Left cardiac atrium (tissue), 4 donors: ENCODE measurements at regions not wholly inside any gene's neighbourhood (a gene's known extent, or its start where the extent isn't known, plus 50 kb on each side); places are given as distances from the start of the nearest gene placed in this dataset.
A peak's percentile ranks its signal among the peaks of the same experiment; 100 is the strongest.
"Not testable (repeated sequence)": the region's sequence is repeated elsewhere in the genome, so short reads cannot be mapped to it uniquely, and the experiment has no call there.

Experiments used
- ATAC-seq, 2 donors: fragments of 200-7000 bp; cut with Tn5 transposase; one replicate each; pipeline ENCODE4 v1.9.1; 2020; ENCODE audit warnings: mild to moderate bottlenecking in 2 of 2, moderate library complexity in 2 of 2
- DNase-seq: peaks from one replicate; pipeline ENCODE4 v3.0.0-alpha.2; 2020
- intact Hi-C, 2 donors: fragments of 100-400 bp; cut with DNase I; formaldehyde crosslinking; loops; one replicate each; pipeline versions ENCODE4 v1.14.1 to v1.15.1; 2022 to 2023
- donor health status: DM: no; HTN: yes; CAD: no.
- donor health status: DM: no; HTN: yes; CAD: no; lungs with severe emphysema.
- donor health status: DM: yes; HTN: yes; CAD: no.
- donor health status: Dilated cardiomyopathy.

DNA sequence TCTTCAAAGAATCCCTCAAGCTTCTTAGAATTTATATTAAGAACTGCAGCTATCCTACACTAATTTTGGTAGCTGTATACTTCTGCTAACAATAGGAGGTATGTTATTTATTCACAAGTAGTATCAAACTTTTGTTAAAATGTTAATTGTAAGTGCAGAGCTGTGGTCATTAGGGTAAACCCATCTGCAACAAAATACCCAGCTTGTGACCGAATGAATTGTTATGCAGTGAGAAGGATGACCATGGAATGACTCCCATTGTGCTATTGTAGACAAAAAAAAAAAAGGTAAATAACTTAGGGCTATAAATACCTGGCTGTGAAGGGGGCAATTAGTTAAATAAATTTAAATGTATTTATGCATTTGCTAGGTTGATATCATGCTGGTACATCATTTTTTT, 186.1 kb downstream of the ADCYAP1 start:
- ATAC-seq (no peak), DNase-seq (no peak)
- intact Hi-C loops = no loop called here

- intact Hi-C loops = no loop called here
- DNase-seq = no peak
- no peak for ATAC-seq
Measured at GRCh38 chr18:1092228-1092627, 187.6 kb downstream of the ADCYAP1 start.

GRCh38 chr18:1094409-1094808, 189.7 kb downstream of the ADCYAP1 start:
- intact Hi-C loops = no loop called here
- ATAC-seq (no peak), DNase-seq (no peak)

DNA sequence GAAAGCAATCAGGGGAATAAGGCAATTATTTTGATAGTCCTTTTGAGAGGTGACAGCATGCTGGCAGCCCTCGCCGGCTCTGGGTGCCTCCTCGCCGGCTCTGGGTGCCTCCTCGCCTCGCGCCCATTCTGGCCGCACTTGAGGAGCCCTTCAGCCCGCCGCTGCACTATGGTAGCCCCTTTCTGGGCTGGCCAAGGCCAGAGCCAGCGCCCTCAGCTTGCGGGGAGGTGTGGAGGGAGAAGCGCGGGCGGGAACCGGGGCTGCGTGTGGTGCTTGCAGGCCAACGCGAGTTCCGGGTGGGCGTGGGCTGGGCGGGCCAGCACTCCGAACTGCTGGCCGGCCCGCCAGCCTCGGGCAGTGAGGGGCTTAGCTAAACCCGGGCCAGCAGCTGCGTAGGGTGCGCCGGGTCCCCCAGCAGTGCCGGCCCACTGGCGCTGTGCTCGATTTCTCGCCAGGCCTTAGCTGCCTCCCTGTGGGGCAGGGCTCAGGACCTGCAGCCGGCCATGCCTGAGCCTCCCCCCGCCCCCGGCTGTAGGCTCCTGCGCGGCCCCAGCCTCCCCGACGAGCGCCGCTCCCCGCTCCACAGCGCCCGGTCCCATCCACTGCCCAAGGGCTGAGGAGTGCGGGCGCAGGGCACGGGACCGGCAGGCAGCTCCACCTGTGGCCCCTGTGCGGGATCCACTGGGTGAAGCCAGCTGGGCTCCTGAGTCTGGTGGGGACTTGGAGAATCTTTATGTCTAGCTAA, 193.5 kb downstream of the ADCYAP1 start:
- intact Hi-C loops, ATAC-seq, DNase-seq: not testable (repeated sequence)

- DNase-seq = no peak
- no peak for ATAC-seq
- intact Hi-C loops = no loop called here
Measured at GRCh38 chr18:1102848-1103247, 198.2 kb downstream of the ADCYAP1 start.

DNA sequence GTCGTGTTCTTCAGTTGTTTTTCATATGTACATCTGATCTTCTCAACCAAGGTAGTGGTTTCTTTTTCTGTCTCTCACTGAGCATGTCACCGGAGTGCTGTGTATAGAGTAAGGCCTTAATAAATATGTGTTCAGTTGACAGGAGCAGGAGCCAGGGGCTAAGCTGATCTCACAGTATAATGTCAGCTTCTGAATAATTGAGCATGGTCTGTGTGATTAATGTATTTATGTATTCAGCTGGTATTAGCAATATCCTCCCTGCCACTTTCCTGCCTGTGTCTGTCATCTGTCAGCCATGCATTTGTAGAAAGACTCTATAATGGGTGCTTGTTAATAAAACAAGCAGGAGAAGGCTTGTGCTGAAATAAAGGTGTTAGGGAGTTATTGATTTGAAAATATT, 198.9 kb downstream of the ADCYAP1 start:
- no peak for DNase-seq
- ATAC-seq = no peak
- intact Hi-C loops = no loop called here

DNA sequence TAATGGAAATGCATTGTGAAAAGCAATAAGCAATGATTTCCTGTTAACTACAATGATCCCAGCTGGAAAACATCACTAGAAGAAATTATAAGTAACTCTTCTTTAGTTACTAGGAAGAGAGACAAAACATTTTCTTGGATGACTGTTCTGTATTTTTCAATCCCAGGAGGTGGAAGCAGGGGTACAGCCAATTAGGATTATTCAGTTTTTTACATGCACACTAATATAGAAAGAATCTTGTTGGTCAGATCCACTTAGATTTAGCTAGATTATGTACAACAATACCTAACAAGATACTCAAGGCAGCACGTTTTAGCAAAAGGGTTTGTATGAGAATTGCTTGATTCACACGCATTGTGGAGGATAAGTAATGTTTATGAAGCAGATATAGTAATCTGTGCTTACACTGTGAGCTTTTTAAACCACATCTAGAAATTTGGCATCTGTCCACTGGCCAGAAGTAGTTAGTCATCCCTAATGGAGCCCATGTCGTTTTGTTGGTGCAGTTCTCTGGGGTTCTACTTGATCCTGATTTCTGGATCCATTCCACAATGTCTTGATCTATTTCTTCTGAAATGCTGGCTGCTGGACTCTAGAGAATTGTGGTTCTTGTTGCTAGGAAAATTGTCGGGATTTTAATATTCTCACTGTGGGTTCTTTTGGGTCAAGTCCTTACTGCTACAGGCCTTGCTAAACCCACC, 199.7 kb downstream of the ADCYAP1 start:
- intact Hi-C loops = no loop called here
- ATAC-seq = peak; percentile 57 to 79
- no peak for DNase-seq

DNA sequence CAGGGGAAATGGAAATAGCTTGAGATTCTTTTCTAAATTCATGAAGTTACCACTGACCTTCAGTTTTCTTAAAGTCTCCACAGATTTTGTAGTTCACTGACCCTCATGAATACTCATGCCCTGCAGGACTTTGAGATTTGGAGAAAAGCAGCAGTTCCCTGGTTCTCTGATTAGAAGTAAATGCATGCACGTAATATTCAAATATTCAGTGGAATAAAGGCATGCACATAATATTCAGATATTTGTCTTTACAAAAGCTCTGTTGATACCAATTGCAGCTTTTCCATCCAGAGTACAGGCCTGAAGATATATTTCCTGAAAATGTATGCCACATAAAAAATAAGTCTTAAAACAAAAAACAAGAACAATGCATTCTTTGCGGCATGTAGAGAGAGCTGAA, 219.8 kb downstream of the ADCYAP1 start:
- intact Hi-C loops = no loop called here
- DNase-seq = no peak
- no peak for ATAC-seq

GRCh38 chr18:1133541-1133940, 228.9 kb downstream of the ADCYAP1 start:
- no peak for ATAC-seq
- intact Hi-C loops = no loop called here
- DNase-seq = no peak

- DNase-seq (no peak), ATAC-seq (no peak)
- intact Hi-C loops = no loop called here
Measured at GRCh38 chr18:1147730-1148129, 243.1 kb downstream of the ADCYAP1 start.

- intact Hi-C loops = no loop called here
- no peak for ATAC-seq
Measured at GRCh38 chr18:1149709-1150108, 245.0 kb downstream of the ADCYAP1 start.

GRCh38 chr18:1150344-1150743, 245.7 kb downstream of the ADCYAP1 start:
- no peak for ATAC-seq
- intact Hi-C loops = no loop called here
- no peak for DNase-seq

More at GRCh38 chr18:1149709-1150108, 245.0 kb downstream of the ADCYAP1 start:
- DNase-seq = no peak

GRCh38 chr18:1152958-1153357, 248.3 kb downstream of the ADCYAP1 start:
- ATAC-seq, DNase-seq: not testable (repeated sequence)

GRCh38 chr18:1173593-1173992, 268.9 kb downstream of the ADCYAP1 start:
- no peak for DNase-seq
- intact Hi-C loops = no loop called here
- no peak for ATAC-seq

More at GRCh38 chr18:1152958-1153357, 248.3 kb downstream of the ADCYAP1 start:
- intact Hi-C loops = not testable (repeated sequence)

DNA sequence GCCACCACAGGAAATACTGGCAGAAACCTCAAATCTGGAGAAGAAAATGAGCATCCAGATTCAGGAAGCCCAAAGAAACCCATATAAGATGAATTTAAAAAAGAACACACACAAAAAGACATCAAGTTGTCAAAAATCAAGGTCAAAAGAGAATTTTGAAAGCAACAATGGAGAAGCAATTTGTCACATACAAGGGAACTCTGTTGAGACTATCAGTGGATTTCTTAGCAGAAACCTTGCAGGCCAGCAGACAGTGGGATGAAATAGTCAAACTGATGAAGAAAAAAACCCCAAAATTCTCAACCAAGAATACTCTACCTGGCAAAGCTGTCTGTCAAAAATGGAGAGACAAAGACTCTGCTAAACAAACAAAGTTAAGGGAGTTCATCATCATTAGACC, 272.6 kb downstream of the ADCYAP1 start:
- intact Hi-C loops = no loop called here
- no peak for ATAC-seq
- no peak for DNase-seq

- DNase-seq (no peak), ATAC-seq (no peak)
- intact Hi-C loops = no loop called here
Measured at GRCh38 chr18:1191341-1191740, 286.7 kb downstream of the ADCYAP1 start.

GRCh38 chr18:1213126-1213525, 308.5 kb downstream of the ADCYAP1 start:
- ATAC-seq = no peak
- intact Hi-C loops = no loop called here
- no peak for DNase-seq

GRCh38 chr18:1222880-1223279, 318.2 kb downstream of the ADCYAP1 start:
- DNase-seq (no peak), ATAC-seq (no peak)
- intact Hi-C loops = no loop called here

DNA sequence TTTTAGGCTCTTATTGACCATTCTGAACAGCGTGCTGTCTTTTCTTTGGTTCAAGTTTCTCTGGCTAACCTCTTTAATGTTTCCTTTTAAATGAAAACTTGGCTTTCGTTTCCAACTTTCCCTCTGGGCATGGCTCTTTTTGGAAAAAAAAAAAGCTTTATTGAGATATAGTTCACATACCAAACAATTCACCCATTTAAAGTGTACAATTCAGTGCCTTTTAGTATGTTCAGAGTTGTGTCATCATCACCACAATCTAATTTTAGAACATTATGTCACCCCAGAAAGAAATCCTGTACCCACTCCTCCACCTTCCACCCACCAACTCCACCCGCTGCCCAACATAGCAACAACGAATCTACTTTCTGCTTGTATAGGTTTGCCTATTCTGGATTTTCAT, 322.4 kb downstream of the ADCYAP1 start:
- intact Hi-C loops = no loop called here
- ATAC-seq = no peak
- no peak for DNase-seq

- ATAC-seq = no peak
- intact Hi-C loops = no loop called here
Measured at GRCh38 chr18:1229634-1230033, 325.0 kb downstream of the ADCYAP1 start.

DNA sequence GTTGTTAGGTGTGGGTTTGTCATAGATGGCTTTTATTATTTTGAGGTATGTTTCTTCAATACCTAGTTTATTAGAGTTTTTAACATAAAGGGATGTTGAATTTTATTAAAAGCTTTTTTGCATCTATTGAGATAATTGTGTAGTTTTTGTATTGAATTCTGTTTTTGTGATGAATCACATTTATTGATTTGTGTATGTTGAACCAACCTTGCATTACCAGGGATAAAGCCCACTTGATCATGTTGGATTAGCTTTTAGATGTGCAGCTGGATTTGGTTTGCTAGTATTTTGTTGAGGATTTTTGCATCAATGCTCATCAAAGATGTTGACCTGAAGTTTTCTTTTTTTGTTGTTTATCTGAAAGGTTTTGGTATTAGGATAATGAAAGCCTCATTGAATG, 328.2 kb downstream of the ADCYAP1 start:
- DNase-seq = no peak
- no peak for ATAC-seq
- intact Hi-C loops = no loop called here

More at GRCh38 chr18:1229634-1230033, 325.0 kb downstream of the ADCYAP1 start:
- DNase-seq = no peak
